ENCODE measurements at regions not wholly inside any gene's neighbourhood (a gene's known extent, or its start where the extent isn't known, plus 50 kb on each side); places are given as distances from the start of the nearest gene placed in this dataset.
"Not testable (repeated sequence)": the region's sequence is repeated elsewhere in the genome, so short reads cannot be mapped to it uniquely, and the experiment has no call there.

GRCh38 chrX:146046011-146046715 is 228.5 kb downstream of the SLITRK2 start:
- H2AK5ac ChIP-seq (ENCODE audit: low read length); H4K8ac ChIP-seq (ENCODE audit: low read depth, low read length); H3K27ac ChIP-seq (ENCODE audit: low read depth, low read length); DNase-seq; H2BK15ac ChIP-seq (replicated peaks; ENCODE audit: low read depth); H2BK120ac ChIP-seq (ENCODE audit: low read depth, low read length); H4K5ac ChIP-seq (ENCODE audit: low read length); H3K23ac ChIP-seq (ENCODE audit: low read length); H3K4me1 ChIP-seq (ENCODE audit: control insufficient read depth, low read depth, low read length); H3K18ac ChIP-seq (ENCODE audit: low read length); H3K27me3 ChIP-seq (ENCODE audit: insufficient read depth, low read length, poor library complexity); H3K4me2 ChIP-seq (ENCODE audit: low read length); H2BK5ac ChIP-seq (ENCODE audit: low read length); H3K79me2 ChIP-seq (ENCODE audit: control insufficient read depth, insufficient read depth, low read length); H3K4me3 ChIP-seq (ENCODE audit: low read length); H3K79me1 ChIP-seq (ENCODE audit: low read length); H3K9ac ChIP-seq (ENCODE audit: low read length); H3K36me3 ChIP-seq (ENCODE audit: control insufficient read depth, insufficient read depth, low read length); H3K56ac ChIP-seq (ENCODE audit: low read length); H3K4ac ChIP-seq (ENCODE audit: low read depth, low read length): not testable (repeated sequence)
- WGBS (ENCODE audit: extremely low coverage, insufficient coverage, low lambda C conversion rate) = no CpG with 5 or more reads among the region's 45 CpGs

- not testable (repeated sequence) for H3K9ac ChIP-seq (ENCODE audit: low read length); H3K79me2 ChIP-seq (ENCODE audit: control insufficient read depth, insufficient read depth, low read length); H2BK5ac ChIP-seq (ENCODE audit: low read length); H3K56ac ChIP-seq (ENCODE audit: low read length); H3K27me3 ChIP-seq (ENCODE audit: insufficient read depth, low read length, poor library complexity); H2AK5ac ChIP-seq (ENCODE audit: low read length); H3K27ac ChIP-seq (ENCODE audit: low read depth, low read length); H2BK120ac ChIP-seq (ENCODE audit: low read depth, low read length); H3K4me3 ChIP-seq (ENCODE audit: low read length); H3K18ac ChIP-seq (ENCODE audit: low read length); H3K4me1 ChIP-seq (ENCODE audit: control insufficient read depth, low read depth, low read length); H3K4ac ChIP-seq (ENCODE audit: low read depth, low read length); H3K36me3 ChIP-seq (ENCODE audit: control insufficient read depth, insufficient read depth, low read length); H4K8ac ChIP-seq (ENCODE audit: low read depth, low read length); H3K79me1 ChIP-seq (ENCODE audit: low read length); H4K5ac ChIP-seq (ENCODE audit: low read length); H3K4me2 ChIP-seq (ENCODE audit: low read length); DNase-seq; H2BK15ac ChIP-seq (replicated peaks; ENCODE audit: low read depth); H3K23ac ChIP-seq (ENCODE audit: low read length)
- WGBS (ENCODE audit: extremely low coverage, insufficient coverage, low lambda C conversion rate) = no CpG with 5 or more reads among the region's 12 CpGs
Observed at GRCh38 chrX:146049568-146049967, 231.9 kb downstream of the SLITRK2 start.

GRCh38 chrX:146054311-146054710 is 236.7 kb downstream of the SLITRK2 start:
- H3K4me3 ChIP-seq (ENCODE audit: low read length) = no peak overlapping the region
- no peak overlapping the region for H2AK5ac ChIP-seq (ENCODE audit: low read length)
- no peaks in the 10 kb centered on the region for H3K79me1 ChIP-seq (ENCODE audit: low read length)
- no peaks in the 10 kb centered on the region for H3K4me1 ChIP-seq (ENCODE audit: control insufficient read depth, low read depth, low read length)
- H3K18ac ChIP-seq (ENCODE audit: low read length) = no peak overlapping the region
- H3K79me2 ChIP-seq (ENCODE audit: control insufficient read depth, insufficient read depth, low read length) = no peaks in the 10 kb centered on the region
- no peak overlapping the region for H4K8ac ChIP-seq (ENCODE audit: low read depth, low read length)
- H2BK120ac ChIP-seq (ENCODE audit: low read depth, low read length) = no peak overlapping the region
- H3K4ac ChIP-seq (ENCODE audit: low read depth, low read length) = no peak overlapping the region
- H3K27me3 ChIP-seq (ENCODE audit: insufficient read depth, low read length, poor library complexity) = no peaks in the 10 kb centered on the region
- H3K9ac ChIP-seq (ENCODE audit: low read length) = no peak overlapping the region
- no peak overlapping the region for H3K4me2 ChIP-seq (ENCODE audit: low read length)
- no peak overlapping the region for H2BK15ac ChIP-seq (replicated peaks; ENCODE audit: low read depth)
- H3K23ac ChIP-seq (ENCODE audit: low read length) = no peak overlapping the region
- DNase-seq = no peak
- no peak overlapping the region for H3K56ac ChIP-seq (ENCODE audit: low read length)
- H2BK5ac ChIP-seq (ENCODE audit: low read length) = no peak overlapping the region
- no peaks in the 10 kb centered on the region for H3K36me3 ChIP-seq (ENCODE audit: control insufficient read depth, insufficient read depth, low read length)
- no peak overlapping the region for H3K27ac ChIP-seq (ENCODE audit: low read depth, low read length)
- no peak overlapping the region for H4K5ac ChIP-seq (ENCODE audit: low read length)

- no peak overlapping the region for H3K9ac ChIP-seq (ENCODE audit: low read length)
- no peak overlapping the region for H3K4me3 ChIP-seq (ENCODE audit: low read length)
Observed at GRCh38 chrX:146055733-146056132, 238.1 kb downstream of the SLITRK2 start.

GRCh38 chrX:146056511-146057081 is 239.0 kb downstream of the SLITRK2 start:
- H3K56ac ChIP-seq (ENCODE audit: low read length) = no peak overlapping the region
- no peaks in the 10 kb centered on the region for H3K79me1 ChIP-seq (ENCODE audit: low read length)
- H2AK5ac ChIP-seq (ENCODE audit: low read length) = no peak overlapping the region
- no peaks in the 10 kb centered on the region for H3K36me3 ChIP-seq (ENCODE audit: control insufficient read depth, insufficient read depth, low read length)
- H3K23ac ChIP-seq (ENCODE audit: low read length) = no peak overlapping the region
- H3K4me3 ChIP-seq (ENCODE audit: low read length) = no peak overlapping the region
- H4K8ac ChIP-seq (ENCODE audit: low read depth, low read length) = no peak overlapping the region
- H3K4me1 ChIP-seq (ENCODE audit: control insufficient read depth, low read depth, low read length) = no peaks in the 10 kb centered on the region
- no peak overlapping the region for H4K5ac ChIP-seq (ENCODE audit: low read length)
- H3K18ac ChIP-seq (ENCODE audit: low read length) = no peak overlapping the region
- H2BK120ac ChIP-seq (ENCODE audit: low read depth, low read length) = no peak overlapping the region
- H3K9ac ChIP-seq (ENCODE audit: low read length) = no peak overlapping the region
- no peak overlapping the region for H3K4ac ChIP-seq (ENCODE audit: low read depth, low read length)
- no peak overlapping the region for H3K4me2 ChIP-seq (ENCODE audit: low read length)
- DNase-seq = no peak
- H3K27ac ChIP-seq (ENCODE audit: low read depth, low read length) = no peak overlapping the region
- no peaks in the 10 kb centered on the region for H3K79me2 ChIP-seq (ENCODE audit: control insufficient read depth, insufficient read depth, low read length)
- no CpG with 5 or more reads among the region's 3 CpGs for WGBS (ENCODE audit: extremely low coverage, insufficient coverage, low lambda C conversion rate)
- H2BK15ac ChIP-seq (replicated peaks; ENCODE audit: low read depth) = no peak overlapping the region
- no peak overlapping the region for H2BK5ac ChIP-seq (ENCODE audit: low read length)
- no peaks in the 10 kb centered on the region for H3K27me3 ChIP-seq (ENCODE audit: insufficient read depth, low read length, poor library complexity)

More at GRCh38 chrX:146055733-146056132, 238.1 kb downstream of the SLITRK2 start:
- Histone ChIP-seq H3K4me1 (ENCODE audit: control insufficient read depth, low read depth, low read length) (no peaks in the 10 kb centered on the region), H3K18ac (ENCODE audit: low read length) (no peak overlapping the region), H3K56ac (ENCODE audit: low read length) (no peak overlapping the region), H3K4me2 (ENCODE audit: low read length) (no peak overlapping the region), H2AK5ac (ENCODE audit: low read length) (no peak overlapping the region), H2BK15ac (replicated peaks; ENCODE audit: low read depth) (no peak overlapping the region), H2BK5ac (ENCODE audit: low read length) (no peak overlapping the region), H3K27ac (ENCODE audit: low read depth, low read length) (no peak overlapping the region), H3K79me1 (ENCODE audit: low read length) (no peaks in the 10 kb centered on the region), H3K27me3 (ENCODE audit: insufficient read depth, low read length, poor library complexity) (no peaks in the 10 kb centered on the region), H4K5ac (ENCODE audit: low read length) (no peak overlapping the region), H3K79me2 (ENCODE audit: control insufficient read depth, insufficient read depth, low read length) (no peaks in the 10 kb centered on the region), H3K23ac (ENCODE audit: low read length) (no peak overlapping the region), H3K4ac (ENCODE audit: low read depth, low read length) (no peak overlapping the region), H2BK120ac (ENCODE audit: low read depth, low read length) (no peak overlapping the region), H3K36me3 (ENCODE audit: control insufficient read depth, insufficient read depth, low read length) (no peaks in the 10 kb centered on the region), H4K8ac (ENCODE audit: low read depth, low read length) (no peak overlapping the region)
- DNase-seq = peak; percentile 3
- WGBS (ENCODE audit: extremely low coverage, insufficient coverage, low lambda C conversion rate) = no CpG with 5 or more reads among the region's 2 CpGs

GRCh38 chrX:146064156-146064555 is 246.5 kb downstream of the SLITRK2 start:
- no peaks in the 10 kb centered on the region for H3K27me3 ChIP-seq (ENCODE audit: insufficient read depth, low read length, poor library complexity)
- no peak overlapping the region for H2AK5ac ChIP-seq (ENCODE audit: low read length)
- H3K4me3 ChIP-seq (ENCODE audit: low read length) = no peak overlapping the region
- H3K36me3 ChIP-seq (ENCODE audit: control insufficient read depth, insufficient read depth, low read length) = no peaks in the 10 kb centered on the region
- no peaks in the 10 kb centered on the region for H3K4me1 ChIP-seq (ENCODE audit: control insufficient read depth, low read depth, low read length)
- no peak overlapping the region for H3K18ac ChIP-seq (ENCODE audit: low read length)
- no peak overlapping the region for H4K5ac ChIP-seq (ENCODE audit: low read length)
- H3K23ac ChIP-seq (ENCODE audit: low read length) = no peak overlapping the region
- DNase-seq = no peak
- no peak overlapping the region for H4K8ac ChIP-seq (ENCODE audit: low read depth, low read length)
- no peaks in the 10 kb centered on the region for H3K79me1 ChIP-seq (ENCODE audit: low read length)
- H3K27ac ChIP-seq (ENCODE audit: low read depth, low read length) = no peak overlapping the region
- H2BK5ac ChIP-seq (ENCODE audit: low read length) = no peak overlapping the region
- H3K4ac ChIP-seq (ENCODE audit: low read depth, low read length) = no peak overlapping the region
- no CpG with 5 or more reads among the region's 2 CpGs for WGBS (ENCODE audit: extremely low coverage, insufficient coverage, low lambda C conversion rate)
- H2BK120ac ChIP-seq (ENCODE audit: low read depth, low read length) = no peak overlapping the region
- H3K79me2 ChIP-seq (ENCODE audit: control insufficient read depth, insufficient read depth, low read length) = no peaks in the 10 kb centered on the region
- no peak overlapping the region for H3K9ac ChIP-seq (ENCODE audit: low read length)
- no peak overlapping the region for H3K4me2 ChIP-seq (ENCODE audit: low read length)
- H3K56ac ChIP-seq (ENCODE audit: low read length) = no peak overlapping the region
- no peak overlapping the region for H2BK15ac ChIP-seq (replicated peaks; ENCODE audit: low read depth)
